ENCODE measurements at regions not wholly inside any gene's neighbourhood (a gene's known extent, or its start where the extent isn't known, plus 50 kb on each side); places are given as distances from the start of the nearest gene placed in this dataset.

DNA sequence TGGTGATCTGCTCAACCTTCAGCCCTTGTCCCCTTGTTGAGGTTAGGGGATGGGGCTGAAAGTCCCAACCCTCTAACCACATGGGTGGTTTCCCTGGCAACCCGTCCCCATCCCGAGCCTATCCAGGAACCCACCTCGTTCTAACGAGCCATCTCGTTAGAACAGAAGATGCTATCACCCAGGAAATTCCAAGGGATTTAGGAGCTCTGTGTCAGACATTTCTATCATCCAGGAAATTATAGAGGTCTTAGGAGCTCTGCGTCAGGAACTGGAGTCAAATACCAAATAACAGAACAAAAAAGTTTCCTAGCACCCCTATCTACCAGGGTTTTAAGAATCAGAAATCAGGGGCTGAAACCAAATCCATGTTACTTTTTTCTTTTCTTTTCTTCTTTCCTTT is 90.3 kb upstream of the LCLAT1 start:
- no peaks in the 10 kb centered on the region for H3K9me3 ChIP-seq
- DNase-seq (ENCODE audit: low spot score): no peak
- no peaks in the 10 kb centered on the region for H3K36me3 ChIP-seq
- TF ChIP-seq, protein P1, sequence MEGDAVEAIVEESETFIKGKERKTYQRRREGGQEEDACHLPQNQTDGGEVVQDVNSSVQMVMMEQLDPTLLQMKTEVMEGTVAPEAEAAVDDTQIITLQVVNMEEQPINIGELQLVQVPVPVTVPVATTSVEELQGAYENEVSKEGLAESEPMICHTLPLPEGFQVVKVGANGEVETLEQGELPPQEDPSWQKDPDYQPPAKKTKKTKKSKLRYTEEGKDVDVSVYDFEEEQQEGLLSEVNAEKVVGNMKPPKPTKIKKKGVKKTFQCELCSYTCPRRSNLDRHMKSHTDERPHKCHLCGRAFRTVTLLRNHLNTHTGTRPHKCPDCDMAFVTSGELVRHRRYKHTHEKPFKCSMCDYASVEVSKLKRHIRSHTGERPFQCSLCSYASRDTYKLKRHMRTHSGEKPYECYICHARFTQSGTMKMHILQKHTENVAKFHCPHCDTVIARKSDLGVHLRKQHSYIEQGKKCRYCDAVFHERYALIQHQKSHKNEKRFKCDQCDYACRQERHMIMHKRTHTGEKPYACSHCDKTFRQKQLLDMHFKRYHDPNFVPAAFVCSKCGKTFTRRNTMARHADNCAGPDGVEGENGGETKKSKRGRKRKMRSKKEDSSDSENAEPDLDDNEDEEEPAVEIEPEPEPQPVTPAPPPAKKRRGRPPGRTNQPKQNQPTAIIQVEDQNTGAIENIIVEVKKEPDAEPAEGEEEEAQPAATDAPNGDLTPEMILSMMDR (IDR thresholded peaks at IDR 0.05): no peak
- peaks cover 0 to 38% of the 10 kb centered on the region in 2 donors for H3K4me1 ChIP-seq
- no peak overlapping the region for H3K27ac ChIP-seq
- H3K27me3 ChIP-seq: no peaks in the 10 kb centered on the region
- H3K4me3 ChIP-seq: no peak overlapping the region

DNA sequence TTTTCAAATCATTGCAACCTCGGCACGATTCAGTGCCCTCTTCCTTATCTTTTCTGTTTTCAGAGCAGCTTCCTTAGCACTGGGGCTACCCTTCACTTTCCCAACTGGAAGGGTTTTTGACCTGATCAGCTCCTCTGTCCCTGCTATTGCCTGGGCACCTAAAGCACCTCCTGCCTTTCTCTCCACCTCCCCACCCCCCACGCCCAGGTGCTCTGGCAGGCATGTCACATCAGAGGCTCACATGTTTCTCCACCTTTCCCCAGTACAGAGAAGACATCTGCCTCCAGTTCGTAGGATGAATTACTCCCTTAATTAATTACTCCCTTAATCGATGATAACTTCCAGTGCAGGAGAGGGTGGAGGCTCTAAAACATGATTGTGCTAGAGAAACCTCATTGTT is 88.7 kb upstream of the LCLAT1 start:
- Histone ChIP-seq H3K27me3 (no peaks in the 10 kb centered on the region), H3K4me1 (peaks cover 0 to 45% of the 10 kb centered on the region in 2 donors), H3K9me3 (no peaks in the 10 kb centered on the region), H3K4me3 (no peak overlapping the region), H3K36me3 (no peaks in the 10 kb centered on the region), H3K27ac (no peak overlapping the region)
- TF ChIP-seq, protein P1 (IDR thresholded peaks at IDR 0.05): no peak
- DNase-seq (ENCODE audit: low spot score): no peak

DNA sequence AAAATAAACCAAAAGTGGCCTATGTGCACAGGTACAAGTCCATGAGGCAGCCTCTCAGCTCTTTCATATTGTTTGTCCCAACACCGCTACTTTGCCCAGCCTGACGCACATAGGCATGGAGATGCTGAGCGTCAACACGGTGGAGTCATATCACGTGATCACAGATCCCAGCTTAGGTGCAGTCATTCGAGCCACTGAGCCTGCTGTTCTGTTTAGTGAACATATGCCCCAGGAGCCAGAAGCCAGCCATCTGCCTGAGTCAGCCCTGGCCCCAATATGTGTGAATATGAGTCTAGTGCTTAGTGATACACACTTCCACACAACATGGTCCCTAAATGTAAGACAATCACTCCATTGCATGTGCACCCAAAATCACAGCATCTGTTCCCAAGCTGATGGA is 88.2 kb upstream of the LCLAT1 start:
- Histone ChIP-seq H3K4me1 (peaks cover 0 to 45% of the 10 kb centered on the region in 2 donors), H3K36me3 (no peaks in the 10 kb centered on the region), H3K4me3 (no peak overlapping the region), H3K9me3 (no peaks in the 10 kb centered on the region), H3K27me3 (no peaks in the 10 kb centered on the region), H3K27ac (peak overlapping the region in 1 of 2 donors; percentile 42)
- DNase-seq (ENCODE audit: low spot score): no peak
- TF ChIP-seq, protein P1 (IDR thresholded peaks at IDR 0.05): no peak

DNA sequence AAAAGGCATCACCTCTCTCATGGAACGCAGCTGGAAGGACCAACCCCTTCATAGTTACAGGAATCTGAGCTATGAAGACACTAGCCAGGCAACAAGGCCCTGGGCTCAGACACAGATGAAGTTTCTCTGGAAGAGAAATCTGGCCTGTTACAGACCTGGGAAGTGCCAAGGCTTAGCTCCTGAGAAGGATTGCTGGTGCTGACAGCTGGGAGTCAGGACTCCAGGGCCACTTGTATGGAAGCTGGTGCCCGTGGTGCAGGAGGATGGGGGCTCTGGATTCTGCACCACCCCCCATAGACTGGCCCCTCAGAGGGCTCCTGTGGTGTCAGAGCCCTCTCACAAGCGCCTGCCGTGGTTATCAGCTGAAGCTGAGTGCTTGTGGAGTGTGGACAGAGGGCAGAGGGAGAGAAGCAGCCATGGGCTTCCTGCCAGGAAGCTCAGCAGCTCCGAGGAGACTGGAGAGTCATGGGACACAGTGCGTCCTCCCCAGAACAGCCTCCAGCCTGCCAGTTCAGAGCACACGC is 87.3 kb upstream of the LCLAT1 start:
- TF ChIP-seq, protein P1 (IDR thresholded peaks at IDR 0.05): no peak
- no peak overlapping the region for H3K4me3 ChIP-seq
- DNase-seq (ENCODE audit: low spot score): peak; percentile 77
- no peaks in the 10 kb centered on the region for H3K27me3 ChIP-seq
- H3K36me3 ChIP-seq: no peaks in the 10 kb centered on the region
- H3K9me3 ChIP-seq: no peaks in the 10 kb centered on the region
- H3K4me1 ChIP-seq: peaks cover 0 to 45% of the 10 kb centered on the region in 2 donors
- H3K27ac ChIP-seq: peak overlapping the region; percentile 35 to 42

DNA sequence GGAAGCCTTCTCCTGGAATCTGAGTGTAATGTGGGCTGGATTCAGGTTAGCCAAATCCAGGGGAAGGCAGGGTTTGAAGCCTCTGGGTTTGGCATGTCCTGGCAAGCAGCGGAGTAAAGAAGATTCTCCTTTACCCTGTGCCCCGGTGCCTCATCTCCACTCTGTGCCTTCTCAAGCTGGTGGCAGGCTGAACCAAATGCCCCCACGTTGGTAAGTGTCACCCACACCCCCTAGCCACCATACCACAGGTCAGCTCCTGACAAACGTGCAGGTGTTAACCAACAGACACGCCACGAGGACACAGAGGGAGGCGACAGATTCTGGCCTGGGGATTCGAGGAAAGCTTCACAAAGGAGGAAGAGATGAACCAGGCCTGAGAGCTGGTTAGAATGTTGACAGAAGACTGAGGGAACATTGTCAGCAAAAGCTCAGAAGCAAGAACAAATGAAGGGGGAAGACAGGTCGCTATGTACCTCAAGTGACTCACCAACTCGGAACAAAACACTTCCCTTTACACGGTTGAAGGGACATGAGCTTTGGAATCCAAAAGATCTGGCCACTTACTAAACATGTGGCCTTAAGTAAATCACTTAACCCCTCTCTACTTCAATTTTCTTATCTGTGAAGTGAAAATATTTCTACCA is 85.2 kb upstream of the LCLAT1 start:
- Histone ChIP-seq H3K9me3 (no peaks in the 10 kb centered on the region), H3K27ac (peak overlapping the region in 1 of 2 donors; percentile 44), H3K36me3 (no peaks in the 10 kb centered on the region), H3K27me3 (no peaks in the 10 kb centered on the region), H3K4me3 (no peak overlapping the region), H3K4me1 (peaks cover 0 to 45% of the 10 kb centered on the region in 2 donors)
- TF ChIP-seq, protein P1 (IDR thresholded peaks at IDR 0.05): no peak
- DNase-seq (ENCODE audit: low spot score): no peak

Data from right atrium auricular region (tissue), 2 donors.